LNCAP (cell line): ENCODE measurements at regions not wholly inside any gene's neighbourhood (a gene's known extent, or its start where the extent isn't known, plus 50 kb on each side); places are given as distances from the start of the nearest gene placed in this dataset.

Source experiments
- TF ChIP-seq, protein P1 (sequence below): fragments of 450-650 bp; IDR thresholded peaks from 2 replicates; pipeline ENCODE4 v1.5.1; 2017; ENCODE audit warnings: mild to moderate bottlenecking

DNA sequence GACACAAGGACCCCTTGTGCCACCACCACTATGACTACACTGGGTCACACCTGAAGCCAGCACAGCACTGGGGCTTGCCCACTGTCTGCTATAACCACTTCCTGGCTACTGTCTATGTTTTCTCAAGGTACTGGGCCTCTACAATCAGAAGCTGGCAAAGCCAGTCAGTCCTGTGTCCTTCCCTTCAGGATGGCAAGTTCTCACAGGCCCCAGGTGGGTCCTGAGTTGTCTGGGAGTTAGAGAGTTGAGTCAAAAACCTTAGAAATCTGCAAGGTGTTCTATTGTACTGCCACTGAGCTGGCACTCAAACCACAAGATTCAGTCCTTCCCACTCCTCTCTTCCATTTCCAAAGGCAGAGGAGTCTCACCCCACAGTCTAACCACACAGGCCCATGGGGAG is 705.5 kb downstream of the IPMK start:
- TF ChIP-seq, protein P1, sequence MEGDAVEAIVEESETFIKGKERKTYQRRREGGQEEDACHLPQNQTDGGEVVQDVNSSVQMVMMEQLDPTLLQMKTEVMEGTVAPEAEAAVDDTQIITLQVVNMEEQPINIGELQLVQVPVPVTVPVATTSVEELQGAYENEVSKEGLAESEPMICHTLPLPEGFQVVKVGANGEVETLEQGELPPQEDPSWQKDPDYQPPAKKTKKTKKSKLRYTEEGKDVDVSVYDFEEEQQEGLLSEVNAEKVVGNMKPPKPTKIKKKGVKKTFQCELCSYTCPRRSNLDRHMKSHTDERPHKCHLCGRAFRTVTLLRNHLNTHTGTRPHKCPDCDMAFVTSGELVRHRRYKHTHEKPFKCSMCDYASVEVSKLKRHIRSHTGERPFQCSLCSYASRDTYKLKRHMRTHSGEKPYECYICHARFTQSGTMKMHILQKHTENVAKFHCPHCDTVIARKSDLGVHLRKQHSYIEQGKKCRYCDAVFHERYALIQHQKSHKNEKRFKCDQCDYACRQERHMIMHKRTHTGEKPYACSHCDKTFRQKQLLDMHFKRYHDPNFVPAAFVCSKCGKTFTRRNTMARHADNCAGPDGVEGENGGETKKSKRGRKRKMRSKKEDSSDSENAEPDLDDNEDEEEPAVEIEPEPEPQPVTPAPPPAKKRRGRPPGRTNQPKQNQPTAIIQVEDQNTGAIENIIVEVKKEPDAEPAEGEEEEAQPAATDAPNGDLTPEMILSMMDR = no peak

DNA sequence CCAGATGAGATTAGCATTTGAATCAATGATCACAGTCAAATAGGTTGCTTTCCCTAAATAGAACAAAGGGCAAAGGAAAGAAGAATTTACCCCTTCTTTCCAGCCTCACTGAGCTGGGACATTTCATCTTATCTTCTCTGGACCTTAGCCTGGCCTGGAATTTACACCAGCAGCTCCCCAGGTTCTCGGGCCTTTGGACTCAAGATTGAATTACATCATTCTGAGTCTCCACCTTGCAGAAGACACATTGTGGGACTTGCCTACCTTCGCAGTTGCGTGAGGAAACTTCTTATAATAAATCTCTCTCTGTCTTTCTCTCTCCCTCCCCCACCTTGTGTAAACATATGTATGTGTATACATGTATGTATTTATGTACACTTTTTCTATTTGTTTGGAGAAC is 732.4 kb downstream of the IPMK start:
- TF ChIP-seq, protein P1 = no peak

DNA sequence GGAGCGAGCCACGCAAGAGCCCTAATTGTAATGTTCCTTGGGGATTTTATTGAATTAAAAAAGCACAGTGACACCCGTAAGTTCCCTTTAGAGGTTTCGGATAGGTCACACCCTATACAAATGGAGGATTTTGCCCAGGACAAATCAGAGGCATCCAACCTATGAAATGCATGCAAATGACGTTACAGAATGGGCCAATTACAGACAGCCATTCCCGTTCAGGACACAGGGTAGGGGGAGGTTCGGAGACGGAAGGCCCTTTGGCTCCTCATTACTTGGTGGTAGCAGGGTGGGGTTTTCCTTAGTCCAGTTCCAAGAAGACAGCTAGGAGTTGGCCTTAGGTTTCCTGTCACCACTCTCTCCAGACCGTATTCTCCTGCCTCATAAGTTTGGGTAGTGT is 754.1 kb downstream of the IPMK start:
- TF ChIP-seq, protein P1 = no peak

DNA sequence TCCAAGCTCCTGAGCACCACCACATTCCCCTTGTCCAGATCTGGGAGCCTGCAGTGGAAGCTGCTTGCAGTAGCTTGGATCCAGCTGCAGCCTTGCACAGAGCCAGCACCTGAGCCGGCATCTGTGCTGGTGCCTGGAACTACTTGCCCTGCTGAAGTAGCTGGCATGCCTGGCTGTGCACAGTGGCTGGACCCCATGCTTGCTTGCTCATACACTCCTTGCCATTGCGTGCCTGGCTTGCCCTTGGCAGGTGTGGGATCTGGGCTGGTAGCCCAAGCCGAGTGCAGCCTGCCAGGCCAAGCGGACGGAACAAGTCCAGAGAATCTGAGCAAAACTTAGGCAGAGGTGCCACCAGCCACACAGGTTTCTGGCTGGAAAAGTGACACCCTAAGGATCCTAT is 759.9 kb downstream of the IPMK start:
- TF ChIP-seq, protein P1 = no peak

DNA sequence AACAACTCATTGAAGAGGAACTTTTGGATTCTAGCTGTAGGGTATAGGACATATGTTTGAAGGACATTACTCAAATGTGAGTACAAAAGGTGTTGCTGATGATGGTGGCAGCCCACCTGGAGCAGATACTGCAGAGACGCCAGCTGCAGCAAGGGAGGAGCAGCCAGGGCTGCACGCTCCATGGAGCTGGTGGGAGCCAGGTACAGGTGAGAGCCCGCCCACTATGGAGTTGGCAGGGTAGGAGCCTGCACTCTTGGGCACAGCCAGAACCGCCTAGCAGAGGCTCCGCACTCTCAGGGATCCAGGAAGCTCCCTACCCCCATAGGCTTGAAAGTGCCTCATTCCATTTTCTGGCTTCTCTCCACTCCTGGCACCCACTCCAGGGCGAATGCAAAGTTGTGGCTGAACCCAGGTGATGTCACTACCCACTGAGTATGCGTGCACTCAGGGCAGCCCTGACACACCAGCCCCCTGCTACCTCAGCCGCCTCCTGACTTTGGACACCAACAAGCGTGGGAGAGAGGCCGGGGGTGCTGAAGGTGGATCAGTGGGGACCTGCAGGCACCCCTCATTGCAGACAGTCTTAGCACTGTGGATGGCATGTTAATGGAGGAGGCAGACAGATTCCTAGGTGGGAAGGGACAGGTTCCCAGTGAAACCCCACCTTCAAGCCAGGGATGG is 761.1 kb downstream of the IPMK start:
- TF ChIP-seq, protein P1 = no peak

DNA sequence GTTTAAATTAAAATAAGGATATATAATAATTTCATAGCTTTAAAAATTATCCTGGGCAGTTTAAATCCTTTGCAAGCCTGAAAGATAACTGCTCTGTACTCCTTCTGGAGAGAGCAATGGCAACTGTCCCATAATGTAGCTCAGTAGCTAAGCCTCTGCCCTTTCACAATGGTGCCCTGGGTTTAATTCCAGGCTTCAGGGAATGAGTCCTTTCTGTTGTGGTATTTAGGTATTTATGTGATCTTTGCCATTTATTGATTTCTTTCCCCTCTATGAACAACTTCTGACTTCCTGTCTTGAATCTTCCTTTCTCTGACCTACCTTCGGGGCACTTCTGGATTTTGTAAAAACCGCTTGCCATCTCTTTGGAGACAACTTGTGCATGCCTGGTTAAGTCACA is 773.2 kb downstream of the IPMK start:
- TF ChIP-seq, protein P1 = no peak

DNA sequence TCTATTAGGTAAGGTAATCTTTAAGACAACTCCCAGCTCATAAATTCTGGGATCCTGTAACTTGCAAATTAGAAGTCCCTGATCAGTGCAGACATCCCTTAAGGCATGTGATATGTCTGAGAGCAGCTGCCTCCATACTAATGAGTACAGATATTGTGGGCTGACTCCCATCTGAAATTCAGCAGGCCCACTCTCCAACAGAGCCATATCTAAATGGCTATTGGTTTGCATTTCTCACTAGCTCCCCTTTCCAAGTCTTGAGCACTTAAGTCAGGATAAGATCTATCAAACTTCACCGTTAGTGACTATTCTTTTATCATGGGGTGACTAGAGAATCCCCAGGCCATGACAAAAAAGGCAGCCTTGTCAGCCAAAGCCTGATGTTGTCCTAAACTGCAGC is 785.4 kb downstream of the IPMK start:
- TF ChIP-seq, protein P1 = no peak
